Loucy (cell line): ENCODE measurements at regions not wholly inside any gene's neighbourhood (a gene's known extent, or its start where the extent isn't known, plus 50 kb on each side); places are given as distances from the start of the nearest gene placed in this dataset.

Experiments
- EZH2phosphoT487 ChIP-seq: fragments of 200-600 bp; IDR thresholded peaks from 2 replicates; pipeline ENCODE4 v1.6.1; 2018; ENCODE audit warnings: antibody characterized with exemption, mild to moderate bottlenecking, moderate library complexity, borderline replicate concordance
- TF ChIP-seq, protein P1 (sequence below): fragments of 200-600 bp; sonication (generic); conservative IDR thresholded peaks from 2 replicates; pipeline ENCODE4 v1.5.1; 2014; ENCODE audit warnings: mild to moderate bottlenecking, antibody characterized with exemption, low read length

DNA sequence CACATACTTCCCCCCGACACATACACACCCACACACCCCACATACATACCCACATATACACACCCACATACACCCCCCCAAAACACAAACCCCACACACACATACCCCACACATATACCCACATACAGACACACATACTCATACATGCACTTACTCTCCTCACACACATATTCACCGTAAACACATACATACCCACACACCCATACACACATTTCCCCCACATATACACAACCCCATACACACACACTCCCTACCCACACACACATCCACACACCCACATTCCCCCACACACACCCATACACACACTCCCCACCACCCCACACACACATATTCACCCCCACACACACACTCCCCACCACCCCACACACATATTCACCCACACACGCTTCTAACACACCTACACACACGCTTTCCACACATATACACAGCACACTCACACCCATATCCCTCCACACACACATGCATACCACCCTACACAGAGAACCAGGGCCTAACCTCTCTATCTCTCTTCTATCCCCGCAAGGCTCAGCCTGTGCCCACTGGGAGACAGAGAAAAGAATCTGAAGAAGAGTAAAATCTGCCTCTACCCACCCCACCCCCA, 182.4 kb upstream of the ETAA1 start:
- TF ChIP-seq, protein P1, sequence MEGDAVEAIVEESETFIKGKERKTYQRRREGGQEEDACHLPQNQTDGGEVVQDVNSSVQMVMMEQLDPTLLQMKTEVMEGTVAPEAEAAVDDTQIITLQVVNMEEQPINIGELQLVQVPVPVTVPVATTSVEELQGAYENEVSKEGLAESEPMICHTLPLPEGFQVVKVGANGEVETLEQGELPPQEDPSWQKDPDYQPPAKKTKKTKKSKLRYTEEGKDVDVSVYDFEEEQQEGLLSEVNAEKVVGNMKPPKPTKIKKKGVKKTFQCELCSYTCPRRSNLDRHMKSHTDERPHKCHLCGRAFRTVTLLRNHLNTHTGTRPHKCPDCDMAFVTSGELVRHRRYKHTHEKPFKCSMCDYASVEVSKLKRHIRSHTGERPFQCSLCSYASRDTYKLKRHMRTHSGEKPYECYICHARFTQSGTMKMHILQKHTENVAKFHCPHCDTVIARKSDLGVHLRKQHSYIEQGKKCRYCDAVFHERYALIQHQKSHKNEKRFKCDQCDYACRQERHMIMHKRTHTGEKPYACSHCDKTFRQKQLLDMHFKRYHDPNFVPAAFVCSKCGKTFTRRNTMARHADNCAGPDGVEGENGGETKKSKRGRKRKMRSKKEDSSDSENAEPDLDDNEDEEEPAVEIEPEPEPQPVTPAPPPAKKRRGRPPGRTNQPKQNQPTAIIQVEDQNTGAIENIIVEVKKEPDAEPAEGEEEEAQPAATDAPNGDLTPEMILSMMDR: no peak
- no peak for TF ChIP-seq EZH2phosphoT487
